Hematopoietic multipotent progenitor cell treated with erythropoietin and hydrocortisone succinate and interleukin-3 and kit ligand, for 15 days (in vitro differentiated cells): ENCODE measurements at regions not wholly inside any gene's neighbourhood (a gene's known extent, or its start where the extent isn't known, plus 50 kb on each side); places are given as distances from the start of the nearest gene placed in this dataset.

ENCODE experiments used
- DNase-seq: peaks from one replicate; pipeline ENCODE4 v3.0.0-alpha.2; 2015; ENCODE audit warnings: low spot score

- DNase-seq = no peak
Observed at GRCh38 chr5:153006681-153007080, 483.8 kb upstream of the GRIA1 start.

GRCh38 chr5:153014194-153014593, 476.3 kb upstream of the GRIA1 start:
- no peak for DNase-seq

- DNase-seq = no peak
Observed at GRCh38 chr5:153018121-153018520, 472.3 kb upstream of the GRIA1 start.

DNA sequence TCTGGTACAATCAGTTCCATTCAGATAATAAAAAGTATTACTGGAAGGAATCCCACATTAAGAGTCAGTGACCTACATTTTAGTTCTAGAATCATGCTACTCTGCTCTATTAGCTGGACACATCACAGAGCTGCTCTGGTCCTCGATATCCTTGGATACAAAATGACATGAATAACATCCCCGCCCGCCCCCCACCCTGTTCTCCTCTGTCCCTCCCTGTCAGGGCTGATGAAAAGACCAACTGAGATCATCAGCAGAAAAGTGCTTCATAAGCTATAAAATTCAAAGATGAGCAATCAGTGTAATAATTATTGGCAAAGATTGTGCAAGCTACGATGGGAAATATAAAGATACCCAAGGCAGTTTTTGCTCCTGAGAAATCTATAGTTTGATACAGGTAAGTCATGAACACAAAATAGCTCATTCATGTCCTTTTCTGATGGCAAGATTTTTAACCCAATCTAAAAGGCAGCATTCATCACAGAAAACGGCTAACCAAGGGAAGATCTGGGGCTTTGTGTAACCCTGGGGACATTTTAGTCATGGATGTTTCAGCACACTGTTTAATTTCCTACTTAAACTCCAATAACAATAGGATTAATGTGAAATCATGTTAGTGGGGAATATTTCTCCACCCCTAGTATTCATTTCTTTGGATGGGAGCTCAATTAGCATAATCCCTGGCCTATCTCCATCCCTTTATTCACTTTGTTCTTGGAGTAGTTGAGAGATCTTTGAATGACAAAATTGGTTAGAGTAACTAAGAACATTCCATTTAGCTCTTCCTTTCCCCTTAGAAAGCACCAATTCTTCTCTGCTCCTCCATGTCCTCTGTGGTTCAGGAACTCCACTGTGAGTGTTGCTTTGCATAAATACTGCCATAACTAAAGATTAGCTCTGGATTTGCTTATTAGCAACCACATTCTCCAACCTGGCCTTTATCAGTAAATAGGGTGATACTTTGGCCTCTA, 459.4 kb upstream of the GRIA1 start:
- no peak for DNase-seq

DNA sequence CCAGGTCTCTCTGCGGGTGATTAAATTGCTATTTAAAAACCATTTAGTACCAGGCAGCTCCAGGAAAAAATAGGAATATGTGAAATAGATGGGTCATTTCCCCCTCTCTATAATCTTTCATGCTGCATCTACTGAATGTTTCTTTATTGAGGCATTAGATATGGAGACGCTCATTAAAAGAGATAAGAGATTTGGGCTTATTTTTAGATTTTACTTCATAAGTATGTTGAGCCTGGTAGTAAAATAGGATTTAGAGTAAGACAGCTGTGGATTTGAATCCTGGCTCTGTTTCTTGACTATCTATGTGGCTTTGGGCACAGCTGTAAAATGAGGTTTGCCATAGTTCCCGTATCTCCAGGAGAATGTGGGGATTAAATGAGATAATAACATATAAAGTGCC, 451.0 kb upstream of the GRIA1 start:
- no peak for DNase-seq

DNA sequence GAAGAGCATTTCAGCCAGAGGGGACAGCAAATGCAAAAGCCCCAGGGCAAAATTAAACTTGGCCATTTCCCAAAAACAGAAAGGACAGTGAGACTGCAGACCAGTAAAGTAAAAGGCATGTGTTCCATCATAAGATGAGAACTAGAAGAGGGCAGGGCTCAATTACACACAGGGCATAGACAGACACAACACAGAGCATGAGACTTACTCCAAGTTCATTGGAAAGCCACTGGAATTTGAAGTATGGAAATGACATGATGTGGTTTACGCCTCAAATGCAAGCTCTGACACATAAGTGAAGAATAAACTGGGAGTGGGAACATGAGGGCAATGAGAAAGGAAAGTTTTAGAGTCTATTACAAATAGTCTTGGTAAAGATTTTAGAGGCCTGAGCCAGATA, 446.6 kb upstream of the GRIA1 start:
- DNase-seq = no peak

DNA sequence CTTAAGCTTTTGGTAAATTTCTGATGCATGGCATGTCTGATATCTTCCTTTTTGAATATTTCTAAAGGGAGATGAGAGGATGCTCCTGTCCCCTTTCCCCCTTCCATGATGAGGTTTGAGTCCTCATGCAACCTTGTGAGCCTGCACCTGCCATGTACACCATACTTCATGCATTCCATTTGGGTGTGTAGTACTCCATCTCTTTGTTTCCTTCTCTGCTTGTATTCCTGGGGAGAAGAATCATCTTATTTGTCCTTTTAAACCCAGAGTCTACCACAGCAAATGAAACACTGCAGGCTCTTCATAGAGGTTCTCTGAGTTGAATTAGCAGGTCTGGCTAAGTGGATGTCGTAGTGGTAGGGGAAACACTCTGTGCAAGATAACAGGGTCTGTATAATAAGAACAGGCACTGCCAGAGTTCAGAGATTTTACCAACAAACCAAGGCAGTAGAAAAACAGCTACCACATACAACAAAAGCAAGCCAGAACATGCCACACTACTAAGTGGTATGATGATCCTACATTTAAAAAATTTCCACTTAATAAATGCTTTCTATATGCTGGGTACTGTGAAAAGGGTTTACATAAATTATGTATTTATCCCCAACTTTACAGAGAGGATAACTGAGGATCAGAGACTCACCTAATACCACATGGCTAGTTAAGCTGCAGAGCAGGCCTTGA, 439.8 kb upstream of the GRIA1 start:
- DNase-seq = no peak

DNA sequence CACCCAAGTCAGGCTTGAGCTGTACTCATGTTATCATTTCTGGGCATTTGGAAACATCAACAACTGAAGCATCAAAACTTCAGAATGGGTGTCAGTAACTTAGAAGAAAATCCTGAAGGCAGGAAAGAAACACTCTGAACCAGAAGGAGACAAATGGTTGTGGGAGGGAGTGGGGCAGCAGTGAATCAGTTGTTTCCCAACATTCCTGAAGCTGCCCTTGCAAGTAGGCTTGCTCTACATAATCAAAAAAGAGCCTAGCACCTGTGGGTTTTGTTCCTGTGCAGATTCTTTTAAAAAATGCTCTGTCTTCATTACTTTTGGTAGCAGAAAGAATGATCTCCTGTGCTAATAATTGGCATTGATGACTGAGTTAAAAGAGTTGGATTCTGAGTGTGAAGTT, 424.2 kb upstream of the GRIA1 start:
- DNase-seq = no peak

DNA sequence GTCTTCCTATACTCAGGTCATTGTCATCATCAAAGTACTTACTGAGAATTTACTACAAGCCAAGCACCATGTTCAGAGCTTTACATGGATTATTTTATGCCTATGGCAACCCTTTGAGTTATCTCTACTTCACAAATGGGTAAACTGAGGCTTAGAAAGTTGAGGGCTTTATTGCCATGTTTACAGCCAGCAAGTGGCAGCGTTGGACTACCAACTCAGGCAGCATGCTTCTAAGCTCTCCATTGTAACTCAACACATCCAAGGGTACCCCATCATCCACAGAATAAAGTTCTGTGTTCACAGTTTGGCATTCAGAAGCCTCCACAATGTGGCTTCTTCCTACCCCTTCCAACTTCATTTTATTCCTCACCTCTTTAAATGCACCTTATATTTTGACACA, 422.6 kb upstream of the GRIA1 start:
- no peak for DNase-seq

DNA sequence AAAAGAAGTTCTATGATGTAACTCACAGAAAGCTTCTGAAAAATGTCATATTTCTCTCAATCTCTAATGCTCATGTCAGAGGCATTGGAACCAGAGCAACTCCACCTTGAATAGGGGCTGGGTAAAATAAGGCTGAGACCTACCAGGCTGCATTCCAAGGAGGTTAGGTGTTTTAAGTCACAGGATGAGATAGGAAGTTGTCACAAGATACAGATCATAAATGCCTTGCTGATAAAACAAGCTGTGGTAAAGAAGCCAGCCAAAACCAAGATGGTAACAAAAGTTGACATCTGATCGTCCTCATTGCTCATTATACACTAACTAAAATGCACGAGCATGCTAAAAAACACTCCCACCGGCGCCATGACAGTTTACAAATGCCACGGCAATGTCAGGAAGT, 411.1 kb upstream of the GRIA1 start:
- DNase-seq = no peak

GRCh38 chr5:153080940-153081339, 409.5 kb upstream of the GRIA1 start:
- no peak for DNase-seq

DNA sequence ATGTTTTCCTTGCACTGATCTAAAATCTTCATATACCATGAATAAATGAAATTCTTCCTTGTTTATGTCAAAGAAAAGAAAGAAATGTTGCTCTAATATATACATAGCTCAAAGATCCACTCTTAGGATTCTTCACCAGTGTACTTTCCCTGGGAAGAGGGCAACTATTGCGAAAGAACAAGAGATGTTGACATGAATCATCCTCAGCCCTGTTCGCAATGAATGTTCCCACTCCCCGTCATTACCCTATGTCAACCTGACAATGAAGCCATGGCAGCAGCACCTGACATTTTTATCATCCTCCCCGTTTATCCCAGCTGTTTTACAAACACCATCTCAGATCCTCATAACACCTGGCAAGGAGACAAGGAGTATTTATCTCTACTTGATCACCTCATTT, 409.1 kb upstream of the GRIA1 start:
- no peak for DNase-seq

DNA sequence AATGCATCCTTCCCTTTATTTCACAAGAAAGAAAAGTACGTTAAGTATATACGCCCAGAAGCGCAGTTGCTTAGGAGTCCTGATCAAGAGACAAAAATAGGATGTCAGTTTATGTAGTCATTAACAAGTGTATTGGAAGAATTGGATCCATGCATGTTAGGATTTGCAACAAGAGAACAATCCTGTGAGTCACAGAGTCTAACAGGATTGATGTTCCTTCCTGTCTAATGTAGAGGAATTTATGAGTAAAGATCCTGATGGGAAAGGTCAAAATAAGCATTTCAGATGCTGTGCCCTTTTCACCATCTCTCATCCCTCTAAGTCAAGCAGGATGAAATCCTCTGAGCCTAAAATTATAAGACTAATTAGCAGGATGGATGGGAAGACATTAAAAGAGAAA, 406.0 kb upstream of the GRIA1 start:
- DNase-seq = no peak

- no peak for DNase-seq
Observed at GRCh38 chr5:153086486-153086885, 404.0 kb upstream of the GRIA1 start.

GRCh38 chr5:153088538-153088937, 401.9 kb upstream of the GRIA1 start:
- DNase-seq = no peak

DNA sequence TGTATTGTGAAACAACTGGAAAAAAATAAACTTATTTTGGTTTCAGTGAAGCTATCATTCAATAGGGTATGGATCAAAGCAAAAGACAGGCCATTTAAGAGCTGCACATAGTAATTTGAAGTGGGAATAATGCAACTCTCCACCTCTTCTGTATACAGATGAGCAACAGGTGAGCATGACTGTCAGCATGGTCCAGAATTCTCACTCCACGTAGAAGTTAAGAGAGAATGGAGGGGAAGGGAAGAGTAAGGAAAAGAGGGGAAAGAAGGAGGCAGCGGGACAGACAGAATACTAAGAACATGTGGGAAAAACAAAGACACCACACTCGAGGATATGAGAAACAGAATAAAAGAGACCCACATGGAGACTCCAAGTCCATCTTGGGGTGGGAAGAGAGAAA, 396.1 kb upstream of the GRIA1 start:
- no peak for DNase-seq

- DNase-seq = no peak
Observed at GRCh38 chr5:153096381-153096780, 394.1 kb upstream of the GRIA1 start.

GRCh38 chr5:153099328-153099727, 391.1 kb upstream of the GRIA1 start:
- no peak for DNase-seq

DNA sequence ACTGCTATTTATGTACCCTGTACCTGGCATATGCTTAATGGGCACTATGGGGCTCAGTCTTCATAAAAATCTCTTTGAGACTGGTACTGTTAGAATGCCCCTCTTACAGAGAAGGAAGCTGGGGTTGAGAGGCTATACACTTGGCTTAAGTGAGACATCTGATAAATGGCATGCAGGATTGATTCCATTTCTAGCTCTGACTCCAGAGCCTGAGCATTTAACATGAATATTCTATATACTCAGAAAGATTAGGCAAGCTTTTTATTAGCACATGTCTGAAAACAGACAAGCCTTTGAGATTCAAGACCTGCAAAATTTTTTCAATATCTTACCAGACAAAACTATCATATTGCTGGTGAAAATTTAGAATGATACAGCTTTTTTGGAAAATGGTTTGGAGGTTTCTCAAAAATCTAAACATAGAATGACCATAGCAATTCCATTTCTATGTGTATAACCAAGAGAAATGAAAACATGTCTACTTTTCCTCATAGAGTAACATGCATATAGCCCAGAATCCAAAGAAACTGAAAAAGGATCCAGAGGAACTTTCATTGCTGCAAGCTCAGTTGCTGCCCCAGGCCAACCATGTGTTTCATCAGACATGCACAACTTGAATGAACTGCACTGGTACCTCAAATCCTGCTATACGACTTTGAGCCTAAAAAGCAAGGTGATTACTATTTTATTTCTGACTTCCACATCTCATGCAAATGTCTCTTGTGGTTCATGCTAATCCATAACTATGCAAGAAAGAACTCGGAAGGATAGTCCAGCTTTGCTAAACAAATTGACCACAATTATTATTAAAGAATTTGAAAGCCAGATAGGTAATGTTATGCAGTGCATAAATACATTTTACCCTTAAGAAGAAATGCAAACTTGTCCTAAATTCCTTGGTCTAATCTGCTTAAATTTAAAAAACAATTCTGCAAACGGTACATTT, 389.0 kb upstream of the GRIA1 start:
- DNase-seq = no peak

DNA sequence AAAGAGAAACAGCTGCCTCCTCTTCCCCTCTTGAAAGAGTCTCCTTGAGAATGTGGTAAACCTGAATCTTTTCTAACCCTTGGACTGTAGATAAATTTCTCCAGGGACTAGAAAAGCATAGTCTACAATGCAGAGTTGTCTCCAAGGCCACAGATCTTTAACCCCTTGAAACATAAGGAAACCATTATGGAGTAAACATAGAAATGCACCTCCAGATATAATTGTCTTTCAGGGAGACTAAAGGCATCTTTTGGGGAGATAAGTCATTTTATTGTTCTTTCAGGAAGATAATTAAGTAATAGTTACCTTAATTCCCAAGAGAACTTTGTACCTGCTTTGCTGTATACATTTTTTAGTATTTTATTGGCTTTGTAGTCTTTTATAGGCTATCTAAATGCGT, 373.6 kb upstream of the GRIA1 start:
- no peak for DNase-seq

DNA sequence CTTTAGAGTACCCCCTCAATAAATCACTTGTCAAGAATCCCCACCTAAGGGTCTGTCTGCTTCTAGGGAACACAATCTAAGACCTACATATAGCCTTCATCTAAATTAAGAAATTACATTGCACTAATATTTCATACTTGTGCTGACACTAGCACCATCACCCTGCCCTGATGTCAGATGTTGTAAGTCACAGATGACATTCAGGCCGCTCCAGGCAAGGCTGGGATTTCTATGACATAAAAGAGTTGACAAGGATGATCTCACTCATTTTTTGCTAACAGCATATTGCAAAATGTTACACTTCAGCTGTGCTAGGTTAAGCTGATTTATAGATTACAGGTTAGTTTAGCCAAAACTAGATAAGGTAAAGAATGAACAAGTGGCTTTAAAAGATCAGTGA, 372.5 kb upstream of the GRIA1 start:
- DNase-seq = no peak

DNA sequence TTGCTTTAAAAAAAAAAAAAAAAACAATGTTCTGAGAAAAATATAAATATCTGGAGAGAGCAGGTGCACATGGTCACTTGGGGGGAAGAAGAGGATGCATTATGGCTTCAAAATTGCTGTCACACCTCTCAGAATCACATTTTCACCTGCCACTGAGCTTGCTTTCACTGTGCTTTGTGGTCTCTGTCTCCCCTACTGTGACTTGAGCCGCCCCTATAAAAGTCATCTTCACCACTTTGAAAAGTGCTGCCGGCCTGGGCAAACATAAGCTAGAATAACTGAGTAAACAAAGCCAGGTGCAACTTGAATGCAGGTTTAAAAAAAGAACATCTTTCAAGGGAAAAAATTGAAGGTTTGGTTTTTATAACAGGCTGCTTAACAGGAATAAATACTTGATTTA, 368.1 kb upstream of the GRIA1 start:
- DNase-seq = no peak
